GM21723 (cell line): ENCODE measurements at regions not wholly inside any gene's neighbourhood (a gene's known extent, or its start where the extent isn't known, plus 50 kb on each side); places are given as distances from the start of the nearest gene placed in this dataset.

ENCODE experiments used
- ATAC-seq: cut with Tn5 transposase; IDR thresholded peaks from one replicate; pipeline ENCODE4 v1.9.1; 2021; ENCODE audit warnings: mild to moderate bottlenecking, moderate library complexity; ENCODE audit not compliant: unreplicated experiment

- no peak for ATAC-seq
These were observed 377.3 kb downstream of the SHQ1 start for GRCh38 chr3:72470904-72471417.

DNA sequence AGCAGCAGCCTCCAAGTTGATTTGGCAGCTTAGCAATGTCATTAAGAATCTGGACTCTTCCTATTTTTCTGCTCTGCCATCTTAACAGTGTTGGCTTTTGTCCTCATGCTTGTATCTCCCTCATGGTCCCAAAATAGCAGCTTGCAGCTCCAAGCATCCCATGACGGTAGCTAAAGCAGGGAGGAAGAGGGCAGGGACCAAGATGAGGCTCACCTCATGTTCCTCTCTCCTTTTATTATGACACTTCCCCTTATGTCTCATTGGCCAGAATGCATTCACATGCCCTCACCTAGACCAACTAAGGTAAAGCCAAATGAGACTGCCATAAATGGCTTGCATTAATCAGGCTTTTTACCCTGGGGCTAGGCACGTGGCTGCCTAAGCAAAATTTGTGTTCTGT lies 382.4 kb downstream of the SHQ1 start:
- no peak for ATAC-seq

DNA sequence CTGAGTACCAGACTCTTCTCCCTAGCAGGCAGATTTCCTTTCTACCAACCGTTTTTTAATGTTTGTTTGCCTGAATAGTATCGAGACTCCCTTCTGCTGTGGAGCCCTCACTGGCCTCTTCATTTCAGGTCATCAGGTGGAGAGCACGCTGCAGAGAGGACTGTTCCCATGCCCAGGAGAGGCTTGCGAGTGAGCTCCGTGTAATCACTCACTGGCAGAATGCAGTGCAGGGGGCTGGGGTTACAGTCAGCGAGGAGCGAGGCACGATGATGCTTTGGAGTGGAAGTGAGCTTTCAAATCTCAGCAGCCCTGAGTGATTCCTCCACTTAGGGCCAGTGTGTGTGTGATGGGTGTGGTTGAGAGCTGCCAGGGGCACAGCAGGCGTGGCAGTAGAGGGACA lies 385.2 kb downstream of the SHQ1 start:
- no peak for ATAC-seq

DNA sequence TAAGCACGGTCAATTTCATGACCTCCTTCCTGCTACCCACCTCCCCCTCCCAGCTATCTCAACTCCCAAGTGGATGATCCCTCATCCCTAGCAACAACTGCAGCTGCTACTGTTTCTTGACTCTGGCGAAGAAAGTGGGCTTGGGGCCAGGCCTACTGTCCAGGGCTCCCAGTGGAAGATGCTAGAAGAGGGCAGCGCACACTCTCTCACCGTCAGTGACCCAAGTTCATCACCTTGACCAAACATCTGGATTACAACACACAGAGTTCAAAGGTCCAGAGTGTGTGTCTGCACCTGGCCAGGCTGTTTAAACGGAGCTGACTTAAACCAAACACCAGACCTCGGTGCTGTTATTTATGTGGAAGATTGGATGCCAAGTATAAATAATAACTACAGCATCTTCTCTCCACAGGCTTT lies 385.6 kb downstream of the SHQ1 start:
- no peak for ATAC-seq

DNA sequence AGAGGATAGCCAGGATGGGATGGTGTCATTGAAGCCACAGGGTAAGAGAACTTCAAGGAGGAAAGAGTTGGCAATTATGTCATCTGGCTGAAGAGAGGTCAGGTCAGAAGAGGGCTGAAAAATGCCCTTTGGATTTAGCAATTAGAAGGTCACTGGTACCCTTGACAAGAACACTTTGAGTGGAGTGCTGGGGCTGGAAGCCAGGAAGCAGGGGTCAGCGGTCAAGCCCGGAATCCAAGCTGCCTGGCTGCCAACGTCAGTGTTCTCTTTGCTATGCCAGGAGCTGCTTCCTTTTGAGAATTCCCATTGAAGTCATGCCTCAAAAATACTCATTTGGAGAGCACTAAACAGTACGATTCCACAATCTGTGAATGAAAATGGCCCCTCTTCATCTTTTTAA lies 386.5 kb downstream of the SHQ1 start:
- ATAC-seq, result no peak

GRCh38 chr3:72460205-72461174 lies 387.8 kb downstream of the SHQ1 start:
- ATAC-seq, result no peak

GRCh38 chr3:72459588-72459987 lies 388.7 kb downstream of the SHQ1 start:
- no peak for ATAC-seq

GRCh38 chr3:72458375-72458774 lies 389.9 kb downstream of the SHQ1 start:
- ATAC-seq, result no peak

GRCh38 chr3:72454441-72454840 lies 393.8 kb downstream of the SHQ1 start:
- no peak for ATAC-seq

DNA sequence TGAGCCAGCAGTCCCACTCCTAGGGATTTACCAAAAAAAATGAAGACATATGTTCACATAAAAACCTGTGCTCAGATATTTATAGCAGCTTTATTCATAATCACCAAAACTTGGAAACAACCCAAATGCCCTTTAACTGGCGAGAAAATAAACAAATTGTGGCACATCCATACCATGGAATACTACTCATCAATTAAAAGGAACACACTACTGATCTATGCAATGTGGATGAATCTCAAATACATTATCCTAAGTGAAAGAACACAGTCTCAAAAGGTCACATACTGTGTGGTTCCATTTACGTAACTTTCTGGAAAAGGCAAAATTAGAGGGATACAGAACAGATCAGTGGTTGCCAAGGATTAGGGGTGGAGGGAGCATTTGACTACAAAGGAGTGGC lies 394.5 kb downstream of the SHQ1 start:
- ATAC-seq, result no peak

DNA sequence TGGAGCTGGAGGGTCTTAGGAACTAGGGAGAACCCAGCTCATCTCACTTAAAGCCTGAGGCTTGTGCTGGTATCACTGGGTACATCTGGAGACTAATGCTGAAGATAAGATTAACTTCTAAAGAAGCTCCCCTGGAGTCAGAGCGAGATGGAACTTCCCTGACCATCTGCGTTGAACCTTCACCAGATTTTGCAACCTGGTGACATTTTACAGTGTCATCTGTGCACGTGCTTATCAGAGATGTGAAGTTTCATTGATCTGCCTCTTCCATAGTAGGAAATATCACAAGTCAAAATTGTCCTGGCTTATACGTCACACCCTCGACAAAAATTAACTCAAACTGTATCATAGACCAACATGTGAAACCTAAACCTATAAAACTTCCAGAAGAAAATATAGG lies 395.5 kb downstream of the SHQ1 start:
- no peak for ATAC-seq

DNA sequence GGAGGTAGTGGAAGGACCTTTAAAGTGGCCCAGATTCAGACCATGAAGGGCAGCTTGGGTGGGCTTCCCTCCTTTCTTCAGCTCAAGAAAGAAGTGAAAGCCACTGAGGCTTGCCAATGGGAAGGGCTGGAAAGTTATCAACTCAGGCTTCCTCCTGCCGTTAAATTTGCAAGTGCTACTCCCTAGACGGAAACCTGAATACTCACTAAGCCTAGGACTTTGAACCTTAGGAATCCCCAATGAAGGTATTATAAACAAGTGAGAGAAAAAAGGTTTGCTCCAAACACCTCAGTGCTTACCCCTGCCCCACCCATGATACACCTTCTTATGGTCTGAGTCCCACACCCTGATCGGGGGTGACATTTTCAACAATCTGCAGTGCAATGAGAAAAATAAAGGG lies 396.4 kb downstream of the SHQ1 start:
- ATAC-seq, result no peak

GRCh38 chr3:72449551-72449950 lies 398.7 kb downstream of the SHQ1 start:
- no peak for ATAC-seq

- ATAC-seq, result no peak
These were observed 399.4 kb downstream of the SHQ1 start for GRCh38 chr3:72448858-72449257.

DNA sequence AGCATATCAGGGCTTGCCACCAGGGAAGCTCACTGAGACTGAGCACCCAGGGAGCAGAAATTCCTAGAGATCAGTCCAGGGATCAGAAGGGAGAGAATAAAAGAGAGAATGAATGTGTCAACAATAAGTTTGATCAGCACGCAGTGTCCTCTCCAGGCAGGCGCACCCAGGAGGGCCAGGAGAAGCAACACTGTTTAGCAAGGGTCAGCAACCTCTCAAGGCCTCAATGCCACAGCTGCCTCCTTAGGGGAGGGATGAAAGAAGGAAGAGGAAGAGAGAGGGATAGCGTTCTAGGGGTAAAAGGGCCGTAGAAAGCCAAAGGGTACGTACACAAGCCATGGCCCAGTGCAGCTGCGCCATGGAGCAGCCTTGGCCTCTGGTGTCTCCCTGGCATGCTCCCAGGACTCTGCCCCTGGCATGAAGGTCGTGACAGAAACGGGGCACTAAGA lies 399.8 kb downstream of the SHQ1 start:
- ATAC-seq, result no peak

GRCh38 chr3:72447059-72447946 lies 400.9 kb downstream of the SHQ1 start:
- ATAC-seq, result peak; percentile 87

- peak; percentile 29 for ATAC-seq
These were observed 401.8 kb downstream of the SHQ1 start, which contains the start of gene RYBP for GRCh38 chr3:72446218-72447058. RYBP (minus strand) TSS chr3:72446621.

GRCh38 chr3:72445827-72446217 lies 402.4 kb downstream of the SHQ1 start:
- ATAC-seq, result no peak

GRCh38 chr3:72444656-72445223 lies 403.5 kb downstream of the SHQ1 start:
- no peak for ATAC-seq

DNA sequence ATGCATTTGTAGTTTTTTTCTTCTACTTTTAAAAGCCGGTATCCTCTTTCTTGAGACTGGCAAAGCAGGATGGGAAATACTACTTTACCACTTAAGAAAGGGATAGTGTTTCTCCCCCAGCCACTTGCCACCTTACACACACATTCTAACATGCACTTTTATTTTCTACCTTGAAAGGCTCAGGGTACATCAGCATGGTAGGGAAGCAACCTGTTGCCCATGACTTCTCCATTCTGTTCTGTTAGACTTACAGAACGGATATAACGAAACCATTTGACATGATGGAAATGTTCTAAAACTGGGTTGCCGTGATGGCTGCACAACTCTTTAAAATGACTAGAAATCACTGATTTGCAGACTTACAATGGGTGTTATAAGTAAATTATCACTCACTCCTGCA lies 405.5 kb downstream of the SHQ1 start:
- ATAC-seq, result no peak
